ENCODE measurements at regions not wholly inside any gene's neighbourhood (a gene's known extent, or its start where the extent isn't known, plus 50 kb on each side); places are given as distances from the start of the nearest gene placed in this dataset.

- Histone ChIP-seq H2AFZ (no peak overlapping the region), H3K27ac (no peak overlapping the region), H3K27me3 (no peaks in the 10 kb centered on the region), H3K79me2 (no peaks in the 10 kb centered on the region), H3K9me3 (ENCODE audit: low read depth) (peaks cover 5% of the 10 kb centered on the region), H3K4me3 (no peak overlapping the region), H3K4me1 (ENCODE audit: insufficient read depth) (no peaks in the 10 kb centered on the region), H3K9me2 (replicated peaks; ENCODE audit: insufficient read depth) (no peaks in the 10 kb centered on the region), H3K36me3 (replicated peaks; ENCODE audit: insufficient read depth, low read depth) (no peaks in the 10 kb centered on the region), H4K20me1 (ENCODE audit: insufficient read depth, poor library complexity, severe bottlenecking) (no peaks in the 10 kb centered on the region), H3K4me2 (no peak overlapping the region)
- DNase-seq (ENCODE audit: low spot score) = no peak
- WGBS (ENCODE audit: low lambda C conversion rate, missing lambda C conversion rate) = 96% methylated on average over 2 of the region's 2 CpGs
- TF ChIP-seq CTCF (IDR thresholded peaks at IDR 0.05; ENCODE audit: poor library complexity) (no peak), EZH2 (IDR thresholded peaks at IDR 0.05; ENCODE audit: borderline replicate concordance) (no peak), EZH2phosphoT487 (IDR thresholded peaks at IDR 0.05; ENCODE audit: low read depth, severe bottlenecking, unreplicated experiment) (no peak)
These were observed 129.9 kb upstream of the HCN1 start for GRCh38 chr5:45826055-45826454.

GRCh38 chr5:45800331-45800730 is 104.2 kb upstream of the HCN1 start:
- no peaks in the 10 kb centered on the region for H4K20me1 ChIP-seq (ENCODE audit: insufficient read depth, poor library complexity, severe bottlenecking)
- DNase-seq (ENCODE audit: low spot score) = no peak
- WGBS (ENCODE audit: low lambda C conversion rate, missing lambda C conversion rate) = 88% methylated on average over 2 of the region's 2 CpGs
- H3K4me3 ChIP-seq = no peak overlapping the region
- no peaks in the 10 kb centered on the region for H3K9me2 ChIP-seq (replicated peaks; ENCODE audit: insufficient read depth)
- no peaks in the 10 kb centered on the region for H3K36me3 ChIP-seq (replicated peaks; ENCODE audit: insufficient read depth, low read depth)
- TF ChIP-seq EZH2 (IDR thresholded peaks at IDR 0.05; ENCODE audit: borderline replicate concordance) = no peak
- no peak for TF ChIP-seq CTCF (IDR thresholded peaks at IDR 0.05; ENCODE audit: poor library complexity)
- TF ChIP-seq EZH2phosphoT487 (IDR thresholded peaks at IDR 0.05; ENCODE audit: low read depth, severe bottlenecking, unreplicated experiment) = no peak
- H3K27me3 ChIP-seq = no peaks in the 10 kb centered on the region
- H3K27ac ChIP-seq = no peak overlapping the region
- H3K4me1 ChIP-seq (ENCODE audit: insufficient read depth) = no peaks in the 10 kb centered on the region
- no peaks in the 10 kb centered on the region for H3K9me3 ChIP-seq (ENCODE audit: low read depth)
- H2AFZ ChIP-seq = no peak overlapping the region
- no peaks in the 10 kb centered on the region for H3K79me2 ChIP-seq
- no peak overlapping the region for H3K4me2 ChIP-seq

- no peak overlapping the region for H3K27ac ChIP-seq
- 65% methylated on average over 1 of the region's 1 CpG for WGBS (ENCODE audit: low lambda C conversion rate, missing lambda C conversion rate)
- no peaks in the 10 kb centered on the region for H3K79me2 ChIP-seq
- no peaks in the 10 kb centered on the region for H3K9me3 ChIP-seq (ENCODE audit: low read depth)
- H3K9me2 ChIP-seq (replicated peaks; ENCODE audit: insufficient read depth) = no peaks in the 10 kb centered on the region
- H3K36me3 ChIP-seq (replicated peaks; ENCODE audit: insufficient read depth, low read depth) = no peaks in the 10 kb centered on the region
- H3K27me3 ChIP-seq = no peaks in the 10 kb centered on the region
- DNase-seq (ENCODE audit: low spot score) = no peak
- no peak overlapping the region for H2AFZ ChIP-seq
- H3K4me1 ChIP-seq (ENCODE audit: insufficient read depth) = no peaks in the 10 kb centered on the region
- no peak overlapping the region for H3K4me3 ChIP-seq
- no peak for TF ChIP-seq CTCF (IDR thresholded peaks at IDR 0.05; ENCODE audit: poor library complexity)
- TF ChIP-seq EZH2 (IDR thresholded peaks at IDR 0.05; ENCODE audit: borderline replicate concordance) = no peak
- no peak for TF ChIP-seq EZH2phosphoT487 (IDR thresholded peaks at IDR 0.05; ENCODE audit: low read depth, severe bottlenecking, unreplicated experiment)
- H4K20me1 ChIP-seq (ENCODE audit: insufficient read depth, poor library complexity, severe bottlenecking) = no peaks in the 10 kb centered on the region
- H3K4me2 ChIP-seq = no peak overlapping the region
These were observed 103.2 kb upstream of the HCN1 start for GRCh38 chr5:45799388-45799787.

Measured in hepatocyte (in vitro differentiated cells).